ENCODE measurements at regions not wholly inside any gene's neighbourhood (a gene's known extent, or its start where the extent isn't known, plus 50 kb on each side); places are given as distances from the start of the nearest gene placed in this dataset.

- ATAC-seq (replicated peaks): no peak
- Mint-ChIP-seq H3K4me3 (no peak overlapping the region), H3K27ac (no peak overlapping the region), H3K4me1 (no peaks in the 10 kb centered on the region), H3K9me3 (no peaks in the 10 kb centered on the region), H3K36me3 (ENCODE audit: low read depth) (no peaks in the 10 kb centered on the region), H3K27me3 (peaks cover 3% of the 10 kb centered on the region)
Observed at GRCh38 chr21:25330266-25330665, 277.0 kb downstream of the MRPL39 start.

GRCh38 chr21:25329227-25329825, 278.0 kb downstream of the MRPL39 start:
- ATAC-seq (replicated peaks): no peak

GRCh38 chr21:25328736-25329135, 278.5 kb downstream of the MRPL39 start:
- no peak overlapping the region for H3K4me3 Mint-ChIP-seq
- H3K27me3 Mint-ChIP-seq: peaks cover 3% of the 10 kb centered on the region
- H3K27ac Mint-ChIP-seq: no peak overlapping the region
- no peaks in the 10 kb centered on the region for H3K9me3 Mint-ChIP-seq
- no peak for ATAC-seq (replicated peaks)
- no peaks in the 10 kb centered on the region for H3K4me1 Mint-ChIP-seq
- no peaks in the 10 kb centered on the region for H3K36me3 Mint-ChIP-seq (ENCODE audit: low read depth)

More at GRCh38 chr21:25329227-25329825, 278.0 kb downstream of the MRPL39 start:
- Mint-ChIP-seq H3K27me3 (peaks cover 3% of the 10 kb centered on the region), H3K4me1 (no peaks in the 10 kb centered on the region), H3K9me3 (no peaks in the 10 kb centered on the region), H3K36me3 (ENCODE audit: low read depth) (no peaks in the 10 kb centered on the region), H3K27ac (no peak overlapping the region), H3K4me3 (no peak overlapping the region)

- no peak overlapping the region for H3K4me3 Mint-ChIP-seq
- no peak overlapping the region for H3K27ac Mint-ChIP-seq
- no peaks in the 10 kb centered on the region for H3K4me1 Mint-ChIP-seq
- no peaks in the 10 kb centered on the region for H3K9me3 Mint-ChIP-seq
- no peaks in the 10 kb centered on the region for H3K36me3 Mint-ChIP-seq (ENCODE audit: low read depth)
- H3K27me3 Mint-ChIP-seq: peaks cover 8% of the 10 kb centered on the region
- ATAC-seq (replicated peaks): no peak
Observed at GRCh38 chr21:25326181-25326580, 281.1 kb downstream of the MRPL39 start.

GRCh38 chr21:25324666-25325065, 282.6 kb downstream of the MRPL39 start:
- H3K4me3 Mint-ChIP-seq: no peak overlapping the region
- H3K27me3 Mint-ChIP-seq: peaks cover 11% of the 10 kb centered on the region
- H3K9me3 Mint-ChIP-seq: no peaks in the 10 kb centered on the region
- H3K27ac Mint-ChIP-seq: no peak overlapping the region
- no peaks in the 10 kb centered on the region for H3K36me3 Mint-ChIP-seq (ENCODE audit: low read depth)
- ATAC-seq (replicated peaks): no peak
- H3K4me1 Mint-ChIP-seq: no peaks in the 10 kb centered on the region

- no peak for ATAC-seq (replicated peaks)
- no peaks in the 10 kb centered on the region for H3K9me3 Mint-ChIP-seq
- no peak overlapping the region for H3K27ac Mint-ChIP-seq
- peaks cover 11% of the 10 kb centered on the region for H3K27me3 Mint-ChIP-seq
- H3K4me1 Mint-ChIP-seq: no peaks in the 10 kb centered on the region
- H3K36me3 Mint-ChIP-seq (ENCODE audit: low read depth): no peaks in the 10 kb centered on the region
- no peak overlapping the region for H3K4me3 Mint-ChIP-seq
Observed at GRCh38 chr21:25323356-25323949, 283.8 kb downstream of the MRPL39 start.

- H3K27ac Mint-ChIP-seq: no peak overlapping the region
- no peak for ATAC-seq (replicated peaks)
- H3K9me3 Mint-ChIP-seq: peaks cover under 1% of the 10 kb centered on the region
Observed at GRCh38 chr21:25314247-25314646, 293.0 kb downstream of the MRPL39 start.

GRCh38 chr21:25313829-25314228, 293.5 kb downstream of the MRPL39 start:
- no peaks in the 10 kb centered on the region for H3K27me3 Mint-ChIP-seq
- H3K9me3 Mint-ChIP-seq: peaks cover 4% of the 10 kb centered on the region
- H3K4me1 Mint-ChIP-seq: no peaks in the 10 kb centered on the region
- no peak for ATAC-seq (replicated peaks)
- no peak overlapping the region for H3K27ac Mint-ChIP-seq
- no peak overlapping the region for H3K4me3 Mint-ChIP-seq
- no peaks in the 10 kb centered on the region for H3K36me3 Mint-ChIP-seq (ENCODE audit: low read depth)

More at GRCh38 chr21:25314247-25314646, 293.0 kb downstream of the MRPL39 start:
- Mint-ChIP-seq H3K4me3 (no peak overlapping the region), H3K4me1 (no peaks in the 10 kb centered on the region), H3K36me3 (ENCODE audit: low read depth) (no peaks in the 10 kb centered on the region), H3K27me3 (no peaks in the 10 kb centered on the region)

- no peak for ATAC-seq (replicated peaks)
Observed at GRCh38 chr21:25307489-25307888, 299.8 kb downstream of the MRPL39 start.

GRCh38 chr21:25304611-25305010, 302.7 kb downstream of the MRPL39 start:
- Mint-ChIP-seq H3K36me3 (ENCODE audit: low read depth) (no peaks in the 10 kb centered on the region), H3K4me3 (no peak overlapping the region), H3K27me3 (peaks cover 3% of the 10 kb centered on the region), H3K9me3 (peaks cover 4% of the 10 kb centered on the region), H3K4me1 (no peaks in the 10 kb centered on the region), H3K27ac (no peak overlapping the region)
- no peak for ATAC-seq (replicated peaks)

More at GRCh38 chr21:25307489-25307888, 299.8 kb downstream of the MRPL39 start:
- H3K4me1 Mint-ChIP-seq: no peaks in the 10 kb centered on the region
- H3K9me3 Mint-ChIP-seq: peaks cover 4% of the 10 kb centered on the region
- H3K27me3 Mint-ChIP-seq: peaks cover 3% of the 10 kb centered on the region
- H3K4me3 Mint-ChIP-seq: no peak overlapping the region
- H3K27ac Mint-ChIP-seq: no peak overlapping the region
- H3K36me3 Mint-ChIP-seq (ENCODE audit: low read depth): no peaks in the 10 kb centered on the region

- Mint-ChIP-seq H3K36me3 (ENCODE audit: low read depth) (no peaks in the 10 kb centered on the region), H3K27me3 (peaks cover under 1% of the 10 kb centered on the region), H3K27ac (no peak overlapping the region), H3K4me3 (no peak overlapping the region), H3K4me1 (no peaks in the 10 kb centered on the region), H3K9me3 (no peaks in the 10 kb centered on the region)
- no peak for ATAC-seq (replicated peaks)
Observed at GRCh38 chr21:25300632-25301031, 306.6 kb downstream of the MRPL39 start.

- H3K4me1 Mint-ChIP-seq: no peaks in the 10 kb centered on the region
Observed at GRCh38 chr21:25298512-25299491, 308.5 kb downstream of the MRPL39 start.

GRCh38 chr21:25297117-25297516, 310.2 kb downstream of the MRPL39 start:
- Mint-ChIP-seq H3K4me3 (no peak overlapping the region), H3K9me3 (no peaks in the 10 kb centered on the region), H3K36me3 (ENCODE audit: low read depth) (no peaks in the 10 kb centered on the region), H3K4me1 (no peaks in the 10 kb centered on the region), H3K27me3 (peaks cover 4% of the 10 kb centered on the region), H3K27ac (no peak overlapping the region)
- ATAC-seq (replicated peaks): no peak

More at GRCh38 chr21:25298512-25299491, 308.5 kb downstream of the MRPL39 start:
- H3K36me3 Mint-ChIP-seq (ENCODE audit: low read depth): no peaks in the 10 kb centered on the region
- H3K27ac Mint-ChIP-seq: no peak overlapping the region
- H3K4me3 Mint-ChIP-seq: no peak overlapping the region
- no peaks in the 10 kb centered on the region for H3K9me3 Mint-ChIP-seq
- no peaks in the 10 kb centered on the region for H3K27me3 Mint-ChIP-seq
- ATAC-seq (replicated peaks): no peak

GRCh38 chr21:25296252-25296651, 311.0 kb downstream of the MRPL39 start:
- Mint-ChIP-seq H3K27ac (no peak overlapping the region), H3K36me3 (ENCODE audit: low read depth) (no peaks in the 10 kb centered on the region), H3K4me1 (no peaks in the 10 kb centered on the region), H3K27me3 (peaks cover 4% of the 10 kb centered on the region), H3K4me3 (no peak overlapping the region), H3K9me3 (no peaks in the 10 kb centered on the region)
- no peak for ATAC-seq (replicated peaks)
